ENCODE measurements at regions not wholly inside any gene's neighbourhood (a gene's known extent, or its start where the extent isn't known, plus 50 kb on each side); places are given as distances from the start of the nearest gene placed in this dataset.

DNA sequence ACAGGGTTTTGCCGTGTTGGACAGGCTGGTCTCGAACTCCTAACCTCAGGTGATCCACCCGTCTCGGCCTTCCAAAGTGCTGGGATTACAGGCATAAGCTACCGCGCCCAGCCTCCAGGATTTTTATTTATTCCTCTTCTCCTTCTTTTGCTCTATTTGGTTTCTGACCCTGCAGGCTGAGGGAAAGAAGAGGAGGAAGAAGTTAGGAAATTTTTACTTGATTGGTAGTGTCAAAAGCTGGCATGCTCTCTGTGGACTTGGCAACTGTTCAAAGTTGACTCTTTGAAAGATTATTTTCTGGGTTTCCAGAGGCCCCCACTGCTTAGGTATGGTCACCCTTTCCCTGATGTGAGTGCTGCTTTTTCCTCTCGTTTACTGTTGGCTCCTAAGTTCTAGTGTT lies 372.2 kb downstream of the DIPK2A start:
- TF ChIP-seq EZH2 (IDR thresholded peaks at IDR 0.05; ENCODE audit: low read length, missing control alignments): no peak
- TF ChIP-seq, protein P1, sequence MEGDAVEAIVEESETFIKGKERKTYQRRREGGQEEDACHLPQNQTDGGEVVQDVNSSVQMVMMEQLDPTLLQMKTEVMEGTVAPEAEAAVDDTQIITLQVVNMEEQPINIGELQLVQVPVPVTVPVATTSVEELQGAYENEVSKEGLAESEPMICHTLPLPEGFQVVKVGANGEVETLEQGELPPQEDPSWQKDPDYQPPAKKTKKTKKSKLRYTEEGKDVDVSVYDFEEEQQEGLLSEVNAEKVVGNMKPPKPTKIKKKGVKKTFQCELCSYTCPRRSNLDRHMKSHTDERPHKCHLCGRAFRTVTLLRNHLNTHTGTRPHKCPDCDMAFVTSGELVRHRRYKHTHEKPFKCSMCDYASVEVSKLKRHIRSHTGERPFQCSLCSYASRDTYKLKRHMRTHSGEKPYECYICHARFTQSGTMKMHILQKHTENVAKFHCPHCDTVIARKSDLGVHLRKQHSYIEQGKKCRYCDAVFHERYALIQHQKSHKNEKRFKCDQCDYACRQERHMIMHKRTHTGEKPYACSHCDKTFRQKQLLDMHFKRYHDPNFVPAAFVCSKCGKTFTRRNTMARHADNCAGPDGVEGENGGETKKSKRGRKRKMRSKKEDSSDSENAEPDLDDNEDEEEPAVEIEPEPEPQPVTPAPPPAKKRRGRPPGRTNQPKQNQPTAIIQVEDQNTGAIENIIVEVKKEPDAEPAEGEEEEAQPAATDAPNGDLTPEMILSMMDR (conservative IDR thresholded peaks at IDR 0.05 in 1 of 2, IDR thresholded peaks at IDR 0.05 in 1 of 2; ENCODE audit: low read depth in 1 of 2, low read length in 2 of 2): no peak
